ENCODE measurements at regions not wholly inside any gene's neighbourhood (a gene's known extent, or its start where the extent isn't known, plus 50 kb on each side); places are given as distances from the start of the nearest gene placed in this dataset.

DNA sequence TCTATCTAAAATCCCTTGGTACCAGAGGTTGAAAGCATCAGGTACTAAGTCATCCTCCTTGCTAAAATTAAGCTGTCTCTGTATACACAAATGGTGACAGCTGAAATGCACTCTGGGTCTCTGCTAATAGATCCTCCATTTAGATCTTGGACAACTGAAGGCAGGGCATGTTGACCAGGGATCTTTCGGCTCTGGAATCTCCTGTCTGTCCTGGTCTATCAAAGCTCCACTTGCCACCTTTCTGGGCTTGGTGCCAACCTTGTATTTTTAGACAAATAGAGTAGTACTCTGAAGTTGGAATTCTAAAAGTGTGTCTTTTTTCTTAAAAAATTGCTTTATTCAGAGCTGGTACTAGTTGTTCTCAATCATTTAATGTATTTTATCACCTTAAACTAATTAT, 135.2 kb upstream of the HMHB1 start:
- Histone ChIP-seq H3K9me2 (replicated peaks; ENCODE audit: control insufficient read depth, low read length) (no peaks in the 10 kb centered on the region), H3K4me1 (ENCODE audit: control insufficient read depth, low read length) (no peaks in the 10 kb centered on the region), H3F3A (ENCODE audit: control insufficient read depth, insufficient read depth) (no peaks in the 10 kb centered on the region), H3K79me2 (ENCODE audit: control insufficient read depth, low read length) (no peaks in the 10 kb centered on the region), H3K27me3 (ENCODE audit: control insufficient read depth, low read length) (no peaks in the 10 kb centered on the region), H3K27ac (ENCODE audit: low read depth, low read length) (no peak overlapping the region), H3K36me3 (ENCODE audit: control insufficient read depth, low read length) (no peaks in the 10 kb centered on the region), H4K20me1 (ENCODE audit: control insufficient read depth, insufficient read depth, low read depth, low read length) (no peaks in the 10 kb centered on the region), H3K4me2 (ENCODE audit: low read length) (no peak overlapping the region), H3K9me3 (ENCODE audit: control insufficient read depth, insufficient read depth, low read length) (no peaks in the 10 kb centered on the region), H3K4me3 (ENCODE audit: low read length) (no peak overlapping the region)
- no peak for TF ChIP-seq CTCF (IDR thresholded peaks at IDR 0.05; ENCODE audit: low read depth, low read length, poor library complexity, severe bottlenecking)

DNA sequence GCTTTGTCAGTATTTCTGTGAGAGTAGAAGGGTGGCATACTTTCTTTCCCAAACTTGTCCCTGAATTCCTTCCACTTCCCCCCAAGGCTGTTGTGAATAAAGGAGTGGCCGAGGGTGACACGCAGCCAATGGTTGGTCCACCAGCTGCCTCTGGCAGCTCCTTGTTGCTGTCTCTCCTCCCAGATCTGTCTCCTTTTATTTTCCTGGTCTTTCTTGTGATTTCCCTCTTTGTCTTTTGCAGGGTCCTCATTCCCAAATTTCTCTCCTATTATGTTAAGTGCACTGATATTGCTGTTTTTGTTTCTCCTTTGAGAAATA, 137.5 kb upstream of the HMHB1 start:
- no peak overlapping the region for H3K4me2 ChIP-seq (ENCODE audit: low read length)
- H3K36me3 ChIP-seq (ENCODE audit: control insufficient read depth, low read length): no peaks in the 10 kb centered on the region
- H3K4me3 ChIP-seq (ENCODE audit: low read length): no peak overlapping the region
- H3K9me3 ChIP-seq (ENCODE audit: control insufficient read depth, insufficient read depth, low read length): no peaks in the 10 kb centered on the region
- H3K27me3 ChIP-seq (ENCODE audit: control insufficient read depth, low read length): no peaks in the 10 kb centered on the region
- no peak overlapping the region for H3K27ac ChIP-seq (ENCODE audit: low read depth, low read length)
- H3K79me2 ChIP-seq (ENCODE audit: control insufficient read depth, low read length): no peaks in the 10 kb centered on the region
- H3K9me2 ChIP-seq (replicated peaks; ENCODE audit: control insufficient read depth, low read length): no peaks in the 10 kb centered on the region
- H3K4me1 ChIP-seq (ENCODE audit: control insufficient read depth, low read length): no peaks in the 10 kb centered on the region
- no peaks in the 10 kb centered on the region for H4K20me1 ChIP-seq (ENCODE audit: control insufficient read depth, insufficient read depth, low read depth, low read length)
- TF ChIP-seq CTCF (IDR thresholded peaks at IDR 0.05; ENCODE audit: low read depth, low read length, poor library complexity, severe bottlenecking): no peak
- no peak for TF ChIP-seq EZH2phosphoT487 (IDR thresholded peaks at IDR 0.05; ENCODE audit: borderline replicate concordance, low read length)
- no peaks in the 10 kb centered on the region for H3F3A ChIP-seq (ENCODE audit: control insufficient read depth, insufficient read depth)

GRCh38 chr5:143673676-143674468, 138.1 kb upstream of the HMHB1 start:
- H3K4me3 ChIP-seq (ENCODE audit: low read length): no peak overlapping the region
- H3K4me1 ChIP-seq (ENCODE audit: control insufficient read depth, low read length): no peaks in the 10 kb centered on the region
- H3K27me3 ChIP-seq (ENCODE audit: control insufficient read depth, low read length): no peaks in the 10 kb centered on the region
- no peaks in the 10 kb centered on the region for H3K9me2 ChIP-seq (replicated peaks; ENCODE audit: control insufficient read depth, low read length)
- H3K9me3 ChIP-seq (ENCODE audit: control insufficient read depth, insufficient read depth, low read length): no peaks in the 10 kb centered on the region
- no peak overlapping the region for H3K27ac ChIP-seq (ENCODE audit: low read depth, low read length)
- H3K36me3 ChIP-seq (ENCODE audit: control insufficient read depth, low read length): no peaks in the 10 kb centered on the region
- TF ChIP-seq EZH2phosphoT487 (IDR thresholded peaks at IDR 0.05; ENCODE audit: borderline replicate concordance, low read length): no peak
- TF ChIP-seq CTCF (IDR thresholded peaks at IDR 0.05; ENCODE audit: low read depth, low read length, poor library complexity, severe bottlenecking): no peak
- H4K20me1 ChIP-seq (ENCODE audit: control insufficient read depth, insufficient read depth, low read depth, low read length): no peaks in the 10 kb centered on the region
- H3F3A ChIP-seq (ENCODE audit: control insufficient read depth, insufficient read depth): no peaks in the 10 kb centered on the region
- H3K79me2 ChIP-seq (ENCODE audit: control insufficient read depth, low read length): no peaks in the 10 kb centered on the region
- H3K4me2 ChIP-seq (ENCODE audit: low read length): no peak overlapping the region

Data from DOHH2 (cell line).